ENCODE measurements at regions not wholly inside any gene's neighbourhood (a gene's known extent, or its start where the extent isn't known, plus 50 kb on each side); places are given as distances from the start of the nearest gene placed in this dataset.

DNA sequence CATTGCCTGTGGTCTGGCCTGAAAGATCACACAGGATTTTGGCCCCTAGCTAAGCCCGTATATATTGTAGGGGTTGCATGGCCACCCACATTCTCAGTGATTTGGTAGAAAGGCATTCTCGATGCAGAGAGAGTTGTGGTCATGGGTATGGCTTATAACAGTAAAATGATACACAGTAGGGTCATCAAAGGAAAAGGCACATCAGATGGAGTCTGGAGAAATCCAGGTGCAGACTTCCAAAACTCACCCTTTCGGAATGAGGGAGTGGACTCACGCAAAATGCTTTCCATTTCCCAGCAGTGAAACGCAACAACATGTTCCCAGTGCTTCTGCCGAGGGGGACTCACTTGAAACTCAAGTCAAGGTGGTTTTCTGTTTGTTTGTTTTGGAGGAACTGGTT, 802.5 kb upstream of the SLITRK1 start:
- H3K27me3 ChIP-seq: no peaks in the 10 kb centered on the region
- no peak overlapping the region for H3K4me3 ChIP-seq
- H3K27ac ChIP-seq: no peak overlapping the region
- H3K4me1 ChIP-seq: peaks cover 0 to 17% (median 0%) of the 10 kb centered on the region in 9 donors
- no peak for ATAC-seq
- H3K36me3 ChIP-seq: no peaks in the 10 kb centered on the region
- intact Hi-C loops (cut with DNase I): no loop called here
- peaks cover 0 to 3% (median 0%) of the 10 kb centered on the region in 11 donors for H3K9me3 ChIP-seq
- no peak for DNase-seq
- WGBS, 2 donors: 86% methylated on average over 6 of the region's 6 CpGs
- no peak for TF ChIP-seq CTCF (IDR thresholded peaks at IDR 0.05)

DNA sequence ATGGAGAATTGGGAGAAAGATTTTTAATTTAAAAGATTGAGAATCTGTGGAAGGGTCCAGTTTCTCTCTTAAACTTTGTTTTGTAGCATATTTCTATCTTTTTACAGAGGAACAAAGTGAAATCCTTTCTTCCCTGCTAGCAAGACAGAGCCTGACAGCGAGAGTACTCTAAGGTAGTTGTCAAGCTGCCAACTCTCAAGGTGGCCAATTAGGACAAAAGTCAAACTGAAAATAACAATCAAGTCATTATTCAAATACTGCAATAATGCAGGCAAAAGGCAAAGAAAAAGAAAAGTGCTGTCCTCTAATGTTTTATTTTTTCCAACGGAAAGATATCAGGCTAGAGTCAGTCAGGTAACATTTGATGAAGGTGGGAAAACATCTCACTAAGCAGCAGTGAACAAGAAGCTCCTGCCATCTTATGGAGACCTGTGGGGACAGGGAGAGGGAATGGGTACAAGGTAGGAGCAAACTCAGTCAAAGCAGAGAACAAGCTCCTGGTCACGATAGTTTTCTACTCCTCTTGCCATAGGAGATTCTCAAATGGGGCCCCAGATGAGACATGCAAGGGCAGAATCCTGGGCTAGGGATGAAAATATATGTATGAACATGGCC, 801.9 kb upstream of the SLITRK1 start:
- intact Hi-C loops (cut with DNase I): no loop called here
- H3K4me3 ChIP-seq: no peak overlapping the region
- 47 to 53% methylated on average over 3 of the region's 3 CpGs for WGBS, 2 donors
- TF ChIP-seq CTCF (IDR thresholded peaks at IDR 0.05): no peak
- H3K27me3 ChIP-seq: no peaks in the 10 kb centered on the region
- ATAC-seq (peak in 4 of 8 donors; percentile 46 to 80 (median 64)), DNase-seq (peak in 1 of 2 donors; percentile 17)
- H3K9me3 ChIP-seq: peaks cover 0 to 3% (median 0%) of the 10 kb centered on the region in 11 donors
- peak overlapping the region in 4 of 10 donors; percentile 6 to 28 (median 12) for H3K27ac ChIP-seq
- peaks cover 0 to 17% (median 0%) of the 10 kb centered on the region in 9 donors for H3K4me1 ChIP-seq
- H3K36me3 ChIP-seq: no peaks in the 10 kb centered on the region

GRCh38 chr13:84683448-84683847, 801.2 kb upstream of the SLITRK1 start:
- ATAC-seq (peak in 1 of 8 donors; percentile 51), DNase-seq (no peak)
- no peak overlapping the region for H3K4me3 ChIP-seq
- no peak for TF ChIP-seq CTCF (IDR thresholded peaks at IDR 0.05)
- H3K9me3 ChIP-seq: peaks cover 0 to 3% (median 0%) of the 10 kb centered on the region in 11 donors
- intact Hi-C loops (cut with DNase I): no loop called here
- H3K27me3 ChIP-seq: no peaks in the 10 kb centered on the region
- no peaks in the 10 kb centered on the region for H3K36me3 ChIP-seq
- peak overlapping the region in 2 of 10 donors; percentile 16 to 28 for H3K27ac ChIP-seq
- H3K4me1 ChIP-seq: peaks cover 0 to 17% (median 0%) of the 10 kb centered on the region in 9 donors

DNA sequence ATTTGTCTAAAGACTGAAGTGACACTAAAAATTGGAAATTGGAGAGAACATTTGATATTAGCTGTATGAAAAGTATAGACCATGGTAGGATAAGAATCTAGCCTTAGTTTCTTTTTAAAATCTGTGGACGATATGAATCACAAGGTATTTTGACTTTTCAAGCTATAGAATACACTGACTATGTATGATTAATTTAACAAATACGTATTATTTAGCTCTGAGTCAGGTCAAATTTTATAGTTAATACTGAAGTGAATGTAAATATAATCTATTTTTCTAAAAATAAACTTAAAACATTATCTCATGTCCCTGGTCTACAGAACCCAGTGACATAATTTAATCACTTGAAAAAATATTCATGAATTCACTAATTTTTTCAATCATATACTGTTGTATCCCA, 795.6 kb upstream of the SLITRK1 start:
- ATAC-seq: no peak
- intact Hi-C loops (cut with DNase I): no loop called here
- no peak overlapping the region for H3K27ac ChIP-seq
- H3K9me3 ChIP-seq: peaks cover 0 to 11% (median 0%) of the 10 kb centered on the region in 11 donors
- no peak for TF ChIP-seq CTCF (IDR thresholded peaks at IDR 0.05)
- no peaks in the 10 kb centered on the region for H3K27me3 ChIP-seq
- DNase-seq: no peak
- peaks cover 0 to under 1% (median 0%) of the 10 kb centered on the region in 9 donors for H3K4me1 ChIP-seq
- WGBS, 2 donors: 77 to 78% methylated on average over 2 of the region's 2 CpGs
- H3K4me3 ChIP-seq: no peak overlapping the region
- no peaks in the 10 kb centered on the region for H3K36me3 ChIP-seq
